Transverse colon (tissue), 4 donors: ENCODE measurements at regions not wholly inside any gene's neighbourhood (a gene's known extent, or its start where the extent isn't known, plus 50 kb on each side); places are given as distances from the start of the nearest gene placed in this dataset.

Experiments used
- CTCF ChIP-seq, 5 experiments: fragments of 200-600 bp in 3 of 5; fragments of 450-650 bp in 2 of 5; sonication (generic) in 3 of 5; IDR thresholded peaks; 1 replicate in 2 of 5; 2 replicates in 3 of 5; pipeline ENCODE4 v1.5.1; 2016 to 2017; ENCODE audit warnings: antibody characterized with exemption in 5 of 5, inconsistent platforms in 3 of 5, mild to moderate bottlenecking in 2 of 5, moderate library complexity in 1 of 5
- POLR2AphosphoS5 ChIP-seq, 3 donors: sonication (generic); formaldehyde crosslinking; IDR thresholded peaks; one replicate each; pipeline ENCODE4 v1.6.1; 2016; ENCODE audit warnings: antibody characterized with exemption in 3 of 3

- TF ChIP-seq CTCF (IDR thresholded peaks at IDR 0.05) (no peak), POLR2AphosphoS5 (IDR thresholded peaks at IDR 0.05) (no peak)
These were observed 464.7 kb upstream of the HNRNPA3 start for GRCh38 chr2:176747928-176748327.
